Lower lobe of right lung (tissue), 2 donors: ENCODE measurements at regions not wholly inside any gene's neighbourhood (a gene's known extent, or its start where the extent isn't known, plus 50 kb on each side); places are given as distances from the start of the nearest gene placed in this dataset.

Experiments
- ATAC-seq, 2 donors: fragments of 200-7000 bp; cut with Tn5 transposase; one replicate each; pipeline ENCODE4 v1.9.1; 2020 to 2022; ENCODE audit warnings: mild to moderate bottlenecking in 2 of 2, moderate library complexity in 2 of 2
- DNase-seq: peaks from one replicate; pipeline ENCODE4 v3.0.0-alpha.2; 2020
- H3K27ac ChIP-seq: fragments of 200-600 bp; one replicate; pipeline ENCODE4 v1.8.0; 2022
- H3K27me3 ChIP-seq: fragments of 200-600 bp; one replicate; pipeline ENCODE4 v1.8.0; 2022; ENCODE audit warnings: low read depth
- H3K36me3 ChIP-seq: fragments of 200-600 bp; one replicate; pipeline ENCODE4 v1.8.0; 2022; ENCODE audit warnings: mild to moderate bottlenecking
- H3K4me1 ChIP-seq: fragments of 200-600 bp; one replicate; pipeline ENCODE4 v1.8.0; 2022
- H3K4me3 ChIP-seq: fragments of 200-600 bp; one replicate; pipeline ENCODE4 v1.8.0; 2022; ENCODE audit warnings: mild to moderate bottlenecking
- H3K9me3 ChIP-seq: fragments of 200-600 bp; one replicate; pipeline ENCODE4 v1.8.0; 2022
- CTCF ChIP-seq: fragments of 200-600 bp; IDR thresholded peaks from one replicate; pipeline ENCODE4 v1.8.0; 2022; ENCODE audit warnings: antibody characterized with exemption, mild to moderate bottlenecking
- intact Hi-C: fragments of 100-400 bp; cut with DNase I; formaldehyde crosslinking; loops from one replicate; pipeline ENCODE4 v1.11.0; 2022
- donor health status: DM: no; HTN: yes; CAD: no; lungs with severe emphysema.

GRCh38 chr4:186940476-186940875 lies 216.8 kb upstream of the FAT1 start:
- no peak for TF ChIP-seq CTCF
- no peak overlapping the region for H3K4me3 ChIP-seq
- no peak overlapping the region for H3K27ac ChIP-seq
- peaks cover 6% of the 10 kb centered on the region for H3K4me1 ChIP-seq
- H3K9me3 ChIP-seq = no peaks in the 10 kb centered on the region
- intact Hi-C loops = no loop called here
- no peaks in the 10 kb centered on the region for H3K27me3 ChIP-seq
- DNase-seq (no peak), ATAC-seq (no peak)
- H3K36me3 ChIP-seq = no peaks in the 10 kb centered on the region

GRCh38 chr4:186942758-186943377 lies 219.2 kb upstream of the FAT1 start:
- Histone ChIP-seq H3K27me3 (no peaks in the 10 kb centered on the region), H3K4me1 (peaks cover 6% of the 10 kb centered on the region), H3K4me3 (no peak overlapping the region), H3K36me3 (no peaks in the 10 kb centered on the region), H3K27ac (no peak overlapping the region), H3K9me3 (no peaks in the 10 kb centered on the region)
- DNase-seq = no peak
- ATAC-seq = no peak
- intact Hi-C loops = no loop called here
- TF ChIP-seq CTCF = no peak

GRCh38 chr4:186943411-186943810 lies 219.8 kb upstream of the FAT1 start:
- Histone ChIP-seq H3K9me3 (no peaks in the 10 kb centered on the region), H3K36me3 (no peaks in the 10 kb centered on the region), H3K4me1 (peaks cover 6% of the 10 kb centered on the region), H3K4me3 (no peak overlapping the region), H3K27me3 (no peaks in the 10 kb centered on the region), H3K27ac (no peak overlapping the region)
- ATAC-seq (no peak), DNase-seq (no peak)
- no peak for TF ChIP-seq CTCF
- intact Hi-C loops = no loop called here

GRCh38 chr4:186946136-186946535 lies 222.5 kb upstream of the FAT1 start:
- no peak for TF ChIP-seq CTCF
- ATAC-seq = no peak
- H3K27ac ChIP-seq = no peak overlapping the region

GRCh38 chr4:186946682-186947294 lies 223.1 kb upstream of the FAT1 start:
- intact Hi-C loops = no loop called here
- no peak overlapping the region for H3K27ac ChIP-seq
- ATAC-seq = no peak
- H3K4me1 ChIP-seq = peaks cover 6% of the 10 kb centered on the region
- no peaks in the 10 kb centered on the region for H3K36me3 ChIP-seq
- no peaks in the 10 kb centered on the region for H3K9me3 ChIP-seq
- H3K27me3 ChIP-seq = no peaks in the 10 kb centered on the region
- H3K4me3 ChIP-seq = no peak overlapping the region
- no peak for DNase-seq
- no peak for TF ChIP-seq CTCF

More at GRCh38 chr4:186946136-186946535, 222.5 kb upstream of the FAT1 start:
- H3K27me3 ChIP-seq = no peaks in the 10 kb centered on the region
- no peak for DNase-seq
- no peaks in the 10 kb centered on the region for H3K9me3 ChIP-seq
- H3K4me3 ChIP-seq = no peak overlapping the region
- peaks cover 6% of the 10 kb centered on the region for H3K4me1 ChIP-seq
- intact Hi-C loops = no loop called here
- no peaks in the 10 kb centered on the region for H3K36me3 ChIP-seq
